GM10248 (cell line): ENCODE measurements at regions not wholly inside any gene's neighbourhood (a gene's known extent, or its start where the extent isn't known, plus 50 kb on each side); places are given as distances from the start of the nearest gene placed in this dataset.

Experiments
- CTCF ChIA-PET: fragments of 300-600 bp; sonication (Branson Sonifier 250); formaldehyde crosslinking; extraction: SDS; loops from one replicate; lab custom pipeline; 2021; ENCODE audit warnings: antibody characterized with exemption; lab: Yijun Ruan, JAX
- POLR2A ChIA-PET: fragments of 350-650 bp; sonication (Branson Sonifier 250); formaldehyde crosslinking; extraction: SDS; loops from one replicate; lab custom pipeline; 2020; ENCODE audit warnings: antibody characterized with exemption; lab: Yijun Ruan, JAX
- DNase-seq: peaks from one replicate; pipeline ENCODE4 v3.0.0; 2012; ENCODE audit errors: extremely low spot score
- TF ChIP-seq, protein P1 (sequence below): IDR thresholded peaks from 2 replicates; pipeline ENCODE4 v1.5.1; 2012; ENCODE audit warnings: mild to moderate bottlenecking, low read depth; ENCODE audit errors: extremely low read depth, missing control alignments, control extremely low read depth

DNA sequence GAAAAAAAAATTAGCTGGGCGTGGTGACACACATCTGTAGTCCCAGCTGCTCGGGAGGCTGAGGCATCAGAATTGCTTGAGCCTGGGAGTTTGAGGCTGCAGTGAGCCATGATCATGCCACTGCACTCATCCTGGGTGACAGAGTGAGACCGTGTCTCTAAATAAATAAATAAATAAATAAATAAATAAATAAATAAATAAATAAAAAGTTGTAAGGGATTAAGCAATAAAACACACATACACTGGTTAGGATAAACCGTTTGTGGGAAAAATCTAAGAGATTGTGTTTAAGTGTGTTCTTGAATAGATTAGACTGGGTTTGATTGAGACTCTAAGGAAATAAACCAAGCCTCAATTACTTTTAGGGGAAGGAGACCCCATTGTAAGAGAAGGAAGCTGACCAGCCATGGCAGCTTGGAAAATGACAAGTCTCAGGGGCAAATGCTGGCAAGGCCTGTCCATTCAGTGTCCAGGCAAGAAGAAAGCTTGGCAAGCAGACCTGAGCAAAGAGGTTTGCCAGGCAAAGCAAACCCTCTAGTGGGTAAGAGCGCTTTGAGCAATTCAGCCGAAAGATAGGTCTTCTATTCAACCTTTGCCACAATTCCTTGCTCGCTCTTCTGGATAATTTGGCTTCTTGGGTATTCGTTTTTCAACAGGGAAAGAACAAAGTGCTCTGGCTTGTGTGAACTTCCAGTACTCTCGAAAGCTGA is 106.9 kb upstream of the SERBP1 start:
- POLR2A ChIA-PET, result no interaction called here

DNA sequence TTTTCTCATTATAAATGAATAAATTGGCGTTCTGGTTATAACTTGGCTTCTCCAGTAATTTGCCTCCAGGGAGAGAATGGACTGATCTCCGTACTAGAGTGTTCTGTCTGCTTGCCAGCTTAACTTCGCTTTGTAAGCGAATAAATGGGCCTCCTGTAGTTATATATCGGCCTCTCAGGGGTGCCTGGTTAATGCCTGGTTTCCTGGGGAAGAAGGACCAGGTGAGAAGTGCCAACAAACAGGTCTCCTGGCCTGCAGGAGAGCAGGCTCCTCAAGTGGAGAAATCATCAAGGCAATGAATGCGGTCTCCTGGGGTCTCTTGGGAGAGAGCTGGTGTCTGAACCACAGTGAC is 107.4 kb upstream of the SERBP1 start:
- TF ChIP-seq, protein P1, sequence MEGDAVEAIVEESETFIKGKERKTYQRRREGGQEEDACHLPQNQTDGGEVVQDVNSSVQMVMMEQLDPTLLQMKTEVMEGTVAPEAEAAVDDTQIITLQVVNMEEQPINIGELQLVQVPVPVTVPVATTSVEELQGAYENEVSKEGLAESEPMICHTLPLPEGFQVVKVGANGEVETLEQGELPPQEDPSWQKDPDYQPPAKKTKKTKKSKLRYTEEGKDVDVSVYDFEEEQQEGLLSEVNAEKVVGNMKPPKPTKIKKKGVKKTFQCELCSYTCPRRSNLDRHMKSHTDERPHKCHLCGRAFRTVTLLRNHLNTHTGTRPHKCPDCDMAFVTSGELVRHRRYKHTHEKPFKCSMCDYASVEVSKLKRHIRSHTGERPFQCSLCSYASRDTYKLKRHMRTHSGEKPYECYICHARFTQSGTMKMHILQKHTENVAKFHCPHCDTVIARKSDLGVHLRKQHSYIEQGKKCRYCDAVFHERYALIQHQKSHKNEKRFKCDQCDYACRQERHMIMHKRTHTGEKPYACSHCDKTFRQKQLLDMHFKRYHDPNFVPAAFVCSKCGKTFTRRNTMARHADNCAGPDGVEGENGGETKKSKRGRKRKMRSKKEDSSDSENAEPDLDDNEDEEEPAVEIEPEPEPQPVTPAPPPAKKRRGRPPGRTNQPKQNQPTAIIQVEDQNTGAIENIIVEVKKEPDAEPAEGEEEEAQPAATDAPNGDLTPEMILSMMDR, result no peak
- CTCF ChIA-PET, result interaction anchor here (1.0 to 8.2 kb wide), 5 partner anchors 15 to 228 kb away, joined by 4 to 49 read pairs (median 22); no protein-coding TSS in a partner anchor
- POLR2A ChIA-PET, result no interaction called here
- no peak for DNase-seq

More for the DNA sequence above, 106.9 kb upstream of the SERBP1 start:
- CTCF ChIA-PET, result interaction anchor here (0.6 to 8.2 kb wide), 10 partner anchors 8 to 230 kb away, joined by 3 to 49 read pairs (median 10); no protein-coding TSS in a partner anchor
- DNase-seq, result no peak
- TF ChIP-seq, protein P1, result no peak

DNA sequence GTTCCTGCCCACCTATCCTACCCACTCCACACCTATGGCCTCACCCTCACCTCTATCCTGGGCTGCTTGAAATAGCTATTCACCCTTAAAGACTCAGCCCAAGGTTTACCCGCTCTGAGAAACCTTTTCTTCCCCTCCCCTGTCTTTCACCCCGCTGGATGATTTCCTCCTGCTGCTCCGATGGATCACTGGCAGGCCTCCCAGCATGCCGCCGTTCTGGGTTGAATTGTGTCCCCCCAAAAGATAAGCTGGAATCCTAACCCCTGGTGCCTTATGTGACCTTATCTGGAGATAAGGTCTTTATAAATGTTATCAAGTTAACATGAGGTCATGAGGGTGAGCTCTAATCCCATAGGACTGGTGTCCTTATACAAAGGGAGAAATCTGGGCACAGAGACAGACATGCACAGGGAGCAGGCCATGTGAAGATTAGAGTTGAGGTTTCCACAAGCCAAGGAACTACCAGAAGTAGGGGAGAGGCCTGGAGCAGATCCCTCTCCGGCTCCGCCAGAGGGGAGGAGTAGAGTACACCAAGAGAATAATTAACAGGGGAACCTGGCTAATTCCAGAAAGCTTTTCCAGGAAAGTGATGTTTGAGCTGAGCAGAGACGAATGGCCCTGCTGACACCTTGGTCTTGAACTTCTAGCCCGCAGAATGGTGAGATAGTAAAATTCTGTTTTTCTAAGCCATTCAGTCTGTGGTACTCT is 110.0 kb upstream of the SERBP1 start:
- ChIA-PET CTCF (interaction anchor here (0.6 to 8.2 kb wide), 11 partner anchors 8 to 577 kb away, joined by 3 to 49 read pairs (median 4); no protein-coding TSS in a partner anchor), POLR2A (no interaction called here)
- DNase-seq, result no peak
- TF ChIP-seq, protein P1, result no peak

DNA sequence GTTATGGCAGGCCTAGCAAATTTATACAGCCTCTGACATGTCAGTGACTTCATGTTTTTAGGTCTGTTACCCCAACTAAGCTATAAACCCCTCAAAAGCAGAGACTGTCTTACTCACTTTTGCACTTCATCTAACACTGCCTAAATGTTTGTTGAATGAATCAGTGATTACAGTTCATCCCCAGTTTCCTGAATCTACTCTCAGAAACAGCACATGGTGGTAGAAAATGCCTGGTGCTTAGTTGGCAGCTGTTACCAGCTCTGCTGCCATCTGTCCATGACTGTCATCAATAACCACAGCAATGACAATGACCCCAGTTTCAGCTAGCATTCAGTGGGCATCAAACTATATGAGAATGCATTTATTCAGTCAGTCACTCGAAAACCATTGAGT is 110.5 kb upstream of the SERBP1 start:
- no peak for DNase-seq
- TF ChIP-seq, protein P1, result no peak
- POLR2A ChIA-PET, result no interaction called here
- CTCF ChIA-PET, result interaction anchor here (0.7 to 8.2 kb wide), 8 partner anchors 8 to 576 kb away, joined by 3 to 49 read pairs (median 5); no protein-coding TSS in a partner anchor

DNA sequence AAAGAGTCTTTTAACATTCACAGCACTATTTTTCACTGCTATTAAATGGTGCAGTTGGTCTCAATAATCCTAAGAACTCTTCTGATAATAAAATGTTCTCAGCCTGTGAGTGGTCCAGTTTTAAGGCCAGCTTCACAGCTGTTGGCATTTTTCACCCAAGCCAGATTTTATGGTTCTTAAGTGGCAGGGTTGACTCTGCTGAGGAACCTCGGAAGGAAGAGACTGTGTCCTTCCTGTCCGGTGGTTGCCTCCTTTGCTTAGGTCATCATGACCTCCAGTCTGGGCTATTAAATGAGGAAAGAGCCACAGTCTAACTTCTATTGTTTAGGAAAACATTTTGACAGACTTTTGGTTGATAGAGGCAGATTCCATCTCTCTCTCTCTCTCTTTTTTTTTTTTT is 112.5 kb upstream of the SERBP1 start:
- CTCF ChIA-PET, result interaction anchor here (1.8 kb wide), 1 partner anchor 10 kb away, joined by 6 read pairs; no protein-coding TSS in a partner anchor
- TF ChIP-seq, protein P1, result no peak
- no peak for DNase-seq
- POLR2A ChIA-PET, result no interaction called here

DNA sequence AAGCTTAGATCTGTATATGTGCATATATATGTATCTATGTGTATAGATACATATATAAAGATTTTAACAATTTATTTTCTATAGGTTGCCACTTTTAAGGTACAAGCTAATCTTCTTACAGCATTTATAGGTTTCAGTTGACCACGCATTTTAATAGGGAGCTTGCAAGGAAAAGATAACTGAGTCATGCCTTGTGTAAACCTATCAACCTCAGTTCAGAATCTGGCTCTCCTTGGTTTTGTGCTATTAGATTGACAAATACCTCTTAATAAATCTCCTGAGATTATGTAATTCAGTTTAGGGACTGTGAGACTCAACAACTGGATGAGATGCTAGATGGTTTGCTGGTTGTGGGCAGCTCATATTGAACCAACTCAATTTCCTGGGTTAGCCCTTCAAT is 114.7 kb upstream of the SERBP1 start:
- DNase-seq, result no peak
- TF ChIP-seq, protein P1, result no peak
- CTCF ChIA-PET, result interaction anchor here (1.1 to 1.9 kb wide), 4 partner anchors 9 to 215 kb away, joined by 3 to 13 read pairs (median 4); no protein-coding TSS in a partner anchor
- POLR2A ChIA-PET, result no interaction called here
